Cardiac fibroblast (primary cell): ENCODE measurements at regions not wholly inside any gene's neighbourhood (a gene's known extent, or its start where the extent isn't known, plus 50 kb on each side); places are given as distances from the start of the nearest gene placed in this dataset.

Source experiments
- DNase-seq, 2 donors: peaks; one replicate each; pipeline versions ENCODE4 v3.0.0 to v3.0.0-alpha.2; 2010; ENCODE audit warnings: low read depth in 2 of 2
- H3K4me3 ChIP-seq, 2 donors: replicated peaks in 1 of 2; 1 replicate in 1 of 2; 2 replicates in 1 of 2; pipeline ENCODE4 v1.5.1; 2011; ENCODE audit warnings: low read depth in 2 of 2, low read length in 2 of 2, mild to moderate bottlenecking in 2 of 2, moderate library complexity in 1 of 2
- CTCF ChIP-seq: IDR thresholded peaks from one replicate; pipeline ENCODE4 v1.5.1; 2011; ENCODE audit warnings: low read depth, mild to moderate bottlenecking, low read length, inconsistent platforms

- no peak overlapping the region for H3K4me3 ChIP-seq
- TF ChIP-seq CTCF: peak; percentile 47
- peak; percentile 50 to 58 for DNase-seq
Measured at GRCh38 chr10:80924063-80924952, 386.6 kb downstream of the SH2D4B start.

- TF ChIP-seq CTCF: no peak
- DNase-seq: no peak
- no peak overlapping the region for H3K4me3 ChIP-seq
Measured at GRCh38 chr10:80927419-80928078, 389.8 kb downstream of the SH2D4B start.

- H3K4me3 ChIP-seq: no peak overlapping the region
- TF ChIP-seq CTCF: no peak
- DNase-seq: no peak
Measured at GRCh38 chr10:80938903-80939302, 401.2 kb downstream of the SH2D4B start.

GRCh38 chr10:80945264-80945880, 407.7 kb downstream of the SH2D4B start:
- no peak for TF ChIP-seq CTCF
- no peak for DNase-seq
- H3K4me3 ChIP-seq: no peak overlapping the region

- no peak for DNase-seq
- no peak for TF ChIP-seq CTCF
- no peak overlapping the region for H3K4me3 ChIP-seq
Measured at GRCh38 chr10:80946073-80946472, 408.4 kb downstream of the SH2D4B start.

- no peak for DNase-seq
- no peak overlapping the region for H3K4me3 ChIP-seq
- TF ChIP-seq CTCF: no peak
Measured at GRCh38 chr10:80946957-80947726, 409.4 kb downstream of the SH2D4B start.
